Keratinocyte (primary cell): ENCODE measurements at regions not wholly inside any gene's neighbourhood (a gene's known extent, or its start where the extent isn't known, plus 50 kb on each side); places are given as distances from the start of the nearest gene placed in this dataset.

Experiments used
- DNase-seq: peaks from one replicate; pipeline ENCODE4 v3.0.0-alpha.2; 2011; ENCODE audit warnings: low read depth, missing footprints, low spot score
- FAIRE-seq: peaks from 2 replicates; lab custom pipeline; 2011; peaks lifted over from hg19 to GRCh38; lab: Jason Lieb, UNC
- H2AFZ ChIP-seq: 2 replicates; pipeline ENCODE4 v1.6.0; 2012; ENCODE audit warnings: low read length, control low read depth, inconsistent platforms; ENCODE audit not compliant: control insufficient read depth
- H3K27ac ChIP-seq: 2 replicates; pipeline ENCODE4 v1.5.1; 2011; ENCODE audit warnings: low read length; ENCODE audit not compliant: control insufficient read depth, insufficient read depth
- H3K27me3 ChIP-seq: 3 replicates; pipeline ENCODE4 v1.6.0; 2011; ENCODE audit warnings: low read length; ENCODE audit not compliant: control insufficient read depth, insufficient read depth; ENCODE audit errors: extremely low read depth
- H3K36me3 ChIP-seq, 2 experiments: 2 replicates in 1 of 2; 3 replicates in 1 of 2; pipeline ENCODE4 v1.5.1; 2011; ENCODE audit warnings: low read length in 2 of 2, mild to moderate bottlenecking in 1 of 2; ENCODE audit not compliant: control insufficient read depth in 2 of 2, insufficient read depth in 2 of 2; ENCODE audit errors: extremely low read depth in 1 of 2
- H3K4me1 ChIP-seq: 3 replicates; pipeline ENCODE4 v1.5.1; 2011; ENCODE audit warnings: low read length; ENCODE audit not compliant: control insufficient read depth, insufficient read depth; ENCODE audit errors: extremely low read depth
- H3K4me2 ChIP-seq: 3 replicates; pipeline ENCODE4 v1.6.0; 2011; ENCODE audit warnings: low read depth, low read length; ENCODE audit not compliant: control insufficient read depth, insufficient read depth; ENCODE audit errors: extremely low read depth
- H3K4me3 ChIP-seq, 3 experiments: fragments of 200-600 bp in 1 of 3; sonication (generic) in 1 of 3; 2 replicates in 2 of 3; 3 replicates in 1 of 3; pipeline ENCODE4 v1.5.1; 2011 to 2016; ENCODE audit warnings: low read length in 3 of 3, mild to moderate bottlenecking in 3 of 3, control low read depth in 2 of 3, inconsistent platforms in 1 of 3, low read depth in 1 of 3, mixed read lengths in 1 of 3, mixed run types in 1 of 3, moderate library complexity in 1 of 3; ENCODE audit not compliant: control insufficient read depth in 2 of 3, insufficient read depth in 2 of 3; ENCODE audit errors: extremely low read depth in 1 of 3
- H3K79me2 ChIP-seq: 2 replicates; pipeline ENCODE4 v1.6.0; 2012; ENCODE audit warnings: low read length; ENCODE audit not compliant: control insufficient read depth, insufficient read depth
- H3K9ac ChIP-seq: 3 replicates; pipeline ENCODE4 v1.6.0; 2011; ENCODE audit warnings: low read length; ENCODE audit not compliant: control insufficient read depth, insufficient read depth; ENCODE audit errors: extremely low read depth
- H3K9me1 ChIP-seq: 3 replicates; pipeline ENCODE4 v1.6.0; 2011; ENCODE audit warnings: low read length; ENCODE audit not compliant: control insufficient read depth, insufficient read depth; ENCODE audit errors: extremely low read depth
- H3K9me3 ChIP-seq: 2 replicates; pipeline ENCODE4 v1.5.1; 2012; ENCODE audit warnings: low read depth, low read length; ENCODE audit not compliant: control insufficient read depth
- H4K20me1 ChIP-seq: 3 replicates; pipeline ENCODE4 v1.6.0; 2011; ENCODE audit warnings: low read length; ENCODE audit not compliant: control insufficient read depth, insufficient read depth; ENCODE audit errors: extremely low read depth
- EZH2 ChIP-seq: IDR thresholded peaks from one replicate; pipeline ENCODE4 v1.6.1; 2012; ENCODE audit warnings: inconsistent platforms, mild to moderate bottlenecking, low read length, moderate library complexity
- dilution Hi-C: fragments of 300-500 bp; cut with MboI; formaldehyde crosslinking; loops from one replicate; pipeline ENCODE4 v1.7.0; 2020; ENCODE audit warnings: low sequenced_read_pairs; ENCODE audit not compliant: extremely low pct_ligation_motif_present
- TF ChIP-seq, protein P1 (sequence below), 3 experiments: IDR thresholded peaks in 1 of 3; conservative IDR thresholded peaks in 1 of 3; optimal IDR thresholded peaks in 1 of 3; 2 replicates in 2 of 3; 3 replicates in 1 of 3; pipeline versions ENCODE3 to v1.5.1; 2011; ENCODE audit warnings: low read length in 3 of 3, mild to moderate bottlenecking in 3 of 3, moderate library complexity in 2 of 3, control low read depth in 1 of 3, inconsistent platforms in 1 of 3; ENCODE audit not compliant: insufficient read depth in 2 of 3; ENCODE audit errors: extremely low read depth in 1 of 3

GRCh38 chr5:23064710-23065109 lies 211.6 kb upstream of the CDH12 start:
- Histone ChIP-seq H3K27me3 (no peaks in the 10 kb centered on the region), H3K9me1 (no peaks in the 10 kb centered on the region), H3K79me2 (no peaks in the 10 kb centered on the region), H3K27ac (no peak overlapping the region), H3K4me1 (no peaks in the 10 kb centered on the region), H3K36me3 (no peaks in the 10 kb centered on the region), H3K4me2 (no peak overlapping the region), H3K4me3 (no peak overlapping the region), H3K9ac (no peak overlapping the region), H2AFZ (no peak overlapping the region), H4K20me1 (no peaks in the 10 kb centered on the region), H3K9me3 (no peaks in the 10 kb centered on the region)
- TF ChIP-seq EZH2: no peak
- TF ChIP-seq, protein P1, sequence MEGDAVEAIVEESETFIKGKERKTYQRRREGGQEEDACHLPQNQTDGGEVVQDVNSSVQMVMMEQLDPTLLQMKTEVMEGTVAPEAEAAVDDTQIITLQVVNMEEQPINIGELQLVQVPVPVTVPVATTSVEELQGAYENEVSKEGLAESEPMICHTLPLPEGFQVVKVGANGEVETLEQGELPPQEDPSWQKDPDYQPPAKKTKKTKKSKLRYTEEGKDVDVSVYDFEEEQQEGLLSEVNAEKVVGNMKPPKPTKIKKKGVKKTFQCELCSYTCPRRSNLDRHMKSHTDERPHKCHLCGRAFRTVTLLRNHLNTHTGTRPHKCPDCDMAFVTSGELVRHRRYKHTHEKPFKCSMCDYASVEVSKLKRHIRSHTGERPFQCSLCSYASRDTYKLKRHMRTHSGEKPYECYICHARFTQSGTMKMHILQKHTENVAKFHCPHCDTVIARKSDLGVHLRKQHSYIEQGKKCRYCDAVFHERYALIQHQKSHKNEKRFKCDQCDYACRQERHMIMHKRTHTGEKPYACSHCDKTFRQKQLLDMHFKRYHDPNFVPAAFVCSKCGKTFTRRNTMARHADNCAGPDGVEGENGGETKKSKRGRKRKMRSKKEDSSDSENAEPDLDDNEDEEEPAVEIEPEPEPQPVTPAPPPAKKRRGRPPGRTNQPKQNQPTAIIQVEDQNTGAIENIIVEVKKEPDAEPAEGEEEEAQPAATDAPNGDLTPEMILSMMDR (optimal IDR thresholded peaks at IDR 0.05 in 1 of 3, IDR thresholded peaks at IDR 0.05 in 1 of 3, conservative IDR thresholded peaks at IDR 0.05 in 1 of 3; ENCODE audit: extremely low read depth in 1 of 3, insufficient read depth in 2 of 3, low read length in 3 of 3): no peak
- DNase-seq (no peak), FAIRE-seq (no peak)
- dilution Hi-C loops: no loop called here

GRCh38 chr5:23053846-23054245 lies 200.7 kb upstream of the CDH12 start:
- Histone ChIP-seq H3K4me1 (no peaks in the 10 kb centered on the region), H3K9me3 (no peaks in the 10 kb centered on the region), H3K9me1 (no peaks in the 10 kb centered on the region), H3K79me2 (no peaks in the 10 kb centered on the region), H3K27me3 (no peaks in the 10 kb centered on the region), H4K20me1 (no peaks in the 10 kb centered on the region), H2AFZ (no peak overlapping the region), H3K27ac (no peak overlapping the region), H3K4me2 (no peak overlapping the region), H3K4me3 (no peak overlapping the region), H3K9ac (no peak overlapping the region), H3K36me3 (no peaks in the 10 kb centered on the region)
- FAIRE-seq (no peak), DNase-seq (no peak)
- TF ChIP-seq, protein P1 (optimal IDR thresholded peaks at IDR 0.05 in 1 of 3, IDR thresholded peaks at IDR 0.05 in 1 of 3, conservative IDR thresholded peaks at IDR 0.05 in 1 of 3; ENCODE audit: extremely low read depth in 1 of 3, insufficient read depth in 2 of 3, low read length in 3 of 3): no peak
- TF ChIP-seq EZH2: no peak
- dilution Hi-C loops: no loop called here
